ENCODE measurements at regions not wholly inside any gene's neighbourhood (a gene's known extent, or its start where the extent isn't known, plus 50 kb on each side); places are given as distances from the start of the nearest gene placed in this dataset.

DNA sequence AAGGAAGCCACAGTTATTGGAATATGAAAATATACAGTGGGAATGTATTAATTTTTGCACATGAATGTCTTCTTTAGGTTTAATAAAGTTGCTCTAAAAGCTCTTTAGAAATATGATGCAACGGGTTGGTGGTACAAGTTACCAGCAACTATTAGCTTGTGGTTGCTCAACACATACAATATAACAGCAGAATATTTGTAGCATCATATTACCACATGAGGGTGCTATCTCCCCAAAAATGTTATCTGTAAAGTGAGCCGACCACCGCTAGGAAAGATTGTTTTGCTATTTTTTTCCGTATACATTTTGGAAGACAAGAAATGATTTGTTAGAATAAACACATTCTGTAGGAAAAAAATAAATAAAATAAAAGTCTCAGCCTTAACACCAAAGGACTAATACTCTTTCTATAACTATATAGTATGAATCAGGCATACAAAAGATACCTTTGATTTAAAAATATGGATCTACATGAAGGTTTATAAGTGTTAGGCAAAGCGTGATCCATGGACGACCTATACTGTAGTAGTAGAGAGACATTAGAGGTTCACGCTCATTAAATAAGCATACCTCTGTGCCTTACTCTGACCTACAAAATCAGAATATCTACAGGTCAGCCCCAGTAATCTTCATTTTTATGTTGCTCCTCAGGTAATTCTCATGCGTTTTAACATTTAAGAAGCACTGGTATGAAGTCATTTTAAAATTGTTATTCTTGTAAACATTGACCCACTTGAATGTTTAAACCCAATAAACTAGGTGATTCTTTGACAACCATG, 1110.6 kb upstream of the ACVR2A start:
- TF ChIP-seq, protein P1, sequence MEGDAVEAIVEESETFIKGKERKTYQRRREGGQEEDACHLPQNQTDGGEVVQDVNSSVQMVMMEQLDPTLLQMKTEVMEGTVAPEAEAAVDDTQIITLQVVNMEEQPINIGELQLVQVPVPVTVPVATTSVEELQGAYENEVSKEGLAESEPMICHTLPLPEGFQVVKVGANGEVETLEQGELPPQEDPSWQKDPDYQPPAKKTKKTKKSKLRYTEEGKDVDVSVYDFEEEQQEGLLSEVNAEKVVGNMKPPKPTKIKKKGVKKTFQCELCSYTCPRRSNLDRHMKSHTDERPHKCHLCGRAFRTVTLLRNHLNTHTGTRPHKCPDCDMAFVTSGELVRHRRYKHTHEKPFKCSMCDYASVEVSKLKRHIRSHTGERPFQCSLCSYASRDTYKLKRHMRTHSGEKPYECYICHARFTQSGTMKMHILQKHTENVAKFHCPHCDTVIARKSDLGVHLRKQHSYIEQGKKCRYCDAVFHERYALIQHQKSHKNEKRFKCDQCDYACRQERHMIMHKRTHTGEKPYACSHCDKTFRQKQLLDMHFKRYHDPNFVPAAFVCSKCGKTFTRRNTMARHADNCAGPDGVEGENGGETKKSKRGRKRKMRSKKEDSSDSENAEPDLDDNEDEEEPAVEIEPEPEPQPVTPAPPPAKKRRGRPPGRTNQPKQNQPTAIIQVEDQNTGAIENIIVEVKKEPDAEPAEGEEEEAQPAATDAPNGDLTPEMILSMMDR (IDR thresholded peaks at IDR 0.05): peak in 2 of 3 experiments; percentile 44 to 52
- no peak for TF ChIP-seq POLR2A (IDR thresholded peaks at IDR 0.05)

All from testis (tissue), 2 donors.